Kidney capillary endothelial cell (primary cell): ENCODE measurements at regions not wholly inside any gene's neighbourhood (a gene's known extent, or its start where the extent isn't known, plus 50 kb on each side); places are given as distances from the start of the nearest gene placed in this dataset.
A peak's percentile ranks its signal among the peaks of the same experiment; 100 is the strongest.
"Not testable (repeated sequence)": the region's sequence is repeated elsewhere in the genome, so short reads cannot be mapped to it uniquely, and the experiment has no call there.

Experiments
- DNase-seq: peaks from one replicate; pipeline ENCODE4 v3.0.0-alpha.2; 2018; ENCODE audit warnings: low spot score

- DNase-seq = no peak
Measured at GRCh38 chr2:167353605-167354280, 465.5 kb downstream of the XIRP2 start.

- no peak for DNase-seq
Measured at GRCh38 chr2:167345559-167345958, 457.3 kb downstream of the XIRP2 start.

GRCh38 chr2:167342769-167343168 is 454.5 kb downstream of the XIRP2 start:
- DNase-seq = no peak

GRCh38 chr2:167340322-167340721 is 452.0 kb downstream of the XIRP2 start:
- DNase-seq = no peak

GRCh38 chr2:167336213-167336612 is 447.9 kb downstream of the XIRP2 start:
- DNase-seq = no peak

GRCh38 chr2:167335541-167335992 is 447.3 kb downstream of the XIRP2 start:
- DNase-seq = peak; percentile 76

GRCh38 chr2:167334146-167334742 is 446.0 kb downstream of the XIRP2 start:
- no peak for DNase-seq

- no peak for DNase-seq
Measured at GRCh38 chr2:167333245-167333644, 445.0 kb downstream of the XIRP2 start.

- peak; percentile 62 for DNase-seq
Measured at GRCh38 chr2:167332358-167332757, 444.1 kb downstream of the XIRP2 start.

GRCh38 chr2:167331636-167332232 is 443.5 kb downstream of the XIRP2 start:
- no peak for DNase-seq

- not testable (repeated sequence) for DNase-seq
Measured at GRCh38 chr2:167328808-167329207, 440.5 kb downstream of the XIRP2 start.

GRCh38 chr2:167322795-167323194 is 434.5 kb downstream of the XIRP2 start:
- DNase-seq = no peak

GRCh38 chr2:167318581-167318980 is 430.3 kb downstream of the XIRP2 start:
- no peak for DNase-seq

- DNase-seq = no peak
Measured at GRCh38 chr2:167310442-167310841, 422.2 kb downstream of the XIRP2 start.
